HCT116 (cell line): ENCODE measurements at regions not wholly inside any gene's neighbourhood (a gene's known extent, or its start where the extent isn't known, plus 50 kb on each side); places are given as distances from the start of the nearest gene placed in this dataset.

Source experiments
- CBX3 ChIP-seq: IDR thresholded peaks from 2 replicates; pipeline ENCODE4 v1.6.1; 2012; ENCODE audit warnings: low read depth
- EZH2 ChIP-seq: fragments of 200-600 bp; sonication (generic); IDR thresholded peaks from 2 replicates; pipeline ENCODE4 v1.6.1; 2017; ENCODE audit warnings: antibody characterized with exemption, mixed run types
- POLR2A ChIP-seq: IDR thresholded peaks from 2 replicates; pipeline ENCODE4 v1.7.0; 2011; ENCODE audit warnings: borderline replicate concordance; ENCODE audit not compliant: insufficient read depth, insufficient read length; ENCODE audit errors: extremely low read depth
- POLR2AphosphoS5 ChIP-seq: IDR thresholded peaks from 2 replicates; pipeline ENCODE4 v1.6.1; 2011; ENCODE audit warnings: mild to moderate bottlenecking, low read depth, low read length, moderate library complexity
- TF ChIP-seq, protein P1 (sequence below), 3 experiments: fragments of 200-600 bp in 1 of 3; sonication (generic) in 1 of 3; IDR thresholded peaks in 2 of 3; conservative IDR thresholded peaks in 1 of 3; 2 replicates each; pipeline ENCODE4 v1.5.1; 2012 to 2017; ENCODE audit warnings: low read depth in 2 of 3, low read length in 2 of 3, antibody characterized with exemption in 1 of 3, borderline replicate concordance in 1 of 3, control low read depth in 1 of 3, mild to moderate bottlenecking in 1 of 3, mixed read lengths in 1 of 3, mixed run types in 1 of 3, moderate library complexity in 1 of 3; ENCODE audit not compliant: insufficient read depth in 1 of 3
- TF ChIP-seq, protein P2 (sequence below): IDR thresholded peaks from 2 replicates; pipeline ENCODE4 v1.6.1; 2011; ENCODE audit warnings: mild to moderate bottlenecking, low read length, moderate library complexity; ENCODE audit not compliant: insufficient replicate concordance; ENCODE audit errors: extremely low read depth
- TF ChIP-seq, protein P3 (sequence below): IDR thresholded peaks from 2 replicates; pipeline ENCODE4 v1.6.1; 2012

DNA sequence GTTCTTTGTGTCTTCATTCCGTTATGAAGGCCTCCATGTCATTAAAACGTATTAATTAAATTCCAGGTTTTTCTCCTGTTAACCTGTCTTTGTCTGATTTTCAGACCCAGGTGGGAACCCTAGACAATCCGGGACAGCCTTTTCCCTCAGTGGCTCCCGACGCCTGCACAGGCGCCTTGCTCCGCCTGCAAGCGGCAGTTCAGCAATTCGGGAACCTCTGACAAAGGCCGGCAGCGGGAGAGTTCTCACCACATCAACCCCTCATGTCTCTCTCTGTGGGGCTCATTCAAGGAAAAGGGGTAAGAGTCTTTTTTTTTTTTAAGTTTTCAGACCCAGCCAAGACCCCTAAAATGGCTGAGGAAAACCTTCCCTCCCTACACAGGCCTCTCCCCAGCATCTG lies 259.8 kb upstream of the SALL3 start:
- TF ChIP-seq, protein P1, sequence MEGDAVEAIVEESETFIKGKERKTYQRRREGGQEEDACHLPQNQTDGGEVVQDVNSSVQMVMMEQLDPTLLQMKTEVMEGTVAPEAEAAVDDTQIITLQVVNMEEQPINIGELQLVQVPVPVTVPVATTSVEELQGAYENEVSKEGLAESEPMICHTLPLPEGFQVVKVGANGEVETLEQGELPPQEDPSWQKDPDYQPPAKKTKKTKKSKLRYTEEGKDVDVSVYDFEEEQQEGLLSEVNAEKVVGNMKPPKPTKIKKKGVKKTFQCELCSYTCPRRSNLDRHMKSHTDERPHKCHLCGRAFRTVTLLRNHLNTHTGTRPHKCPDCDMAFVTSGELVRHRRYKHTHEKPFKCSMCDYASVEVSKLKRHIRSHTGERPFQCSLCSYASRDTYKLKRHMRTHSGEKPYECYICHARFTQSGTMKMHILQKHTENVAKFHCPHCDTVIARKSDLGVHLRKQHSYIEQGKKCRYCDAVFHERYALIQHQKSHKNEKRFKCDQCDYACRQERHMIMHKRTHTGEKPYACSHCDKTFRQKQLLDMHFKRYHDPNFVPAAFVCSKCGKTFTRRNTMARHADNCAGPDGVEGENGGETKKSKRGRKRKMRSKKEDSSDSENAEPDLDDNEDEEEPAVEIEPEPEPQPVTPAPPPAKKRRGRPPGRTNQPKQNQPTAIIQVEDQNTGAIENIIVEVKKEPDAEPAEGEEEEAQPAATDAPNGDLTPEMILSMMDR (IDR thresholded peaks at IDR 0.05 in 2 of 3, conservative IDR thresholded peaks at IDR 0.05 in 1 of 3; ENCODE audit: borderline replicate concordance in 1 of 3, insufficient read depth in 1 of 3, low read depth in 2 of 3, low read length in 2 of 3) = no peak
- TF ChIP-seq CBX3 (no peak), POLR2A (no peak), POLR2AphosphoS5 (no peak), EZH2 (no peak)
- TF ChIP-seq, protein P2, sequence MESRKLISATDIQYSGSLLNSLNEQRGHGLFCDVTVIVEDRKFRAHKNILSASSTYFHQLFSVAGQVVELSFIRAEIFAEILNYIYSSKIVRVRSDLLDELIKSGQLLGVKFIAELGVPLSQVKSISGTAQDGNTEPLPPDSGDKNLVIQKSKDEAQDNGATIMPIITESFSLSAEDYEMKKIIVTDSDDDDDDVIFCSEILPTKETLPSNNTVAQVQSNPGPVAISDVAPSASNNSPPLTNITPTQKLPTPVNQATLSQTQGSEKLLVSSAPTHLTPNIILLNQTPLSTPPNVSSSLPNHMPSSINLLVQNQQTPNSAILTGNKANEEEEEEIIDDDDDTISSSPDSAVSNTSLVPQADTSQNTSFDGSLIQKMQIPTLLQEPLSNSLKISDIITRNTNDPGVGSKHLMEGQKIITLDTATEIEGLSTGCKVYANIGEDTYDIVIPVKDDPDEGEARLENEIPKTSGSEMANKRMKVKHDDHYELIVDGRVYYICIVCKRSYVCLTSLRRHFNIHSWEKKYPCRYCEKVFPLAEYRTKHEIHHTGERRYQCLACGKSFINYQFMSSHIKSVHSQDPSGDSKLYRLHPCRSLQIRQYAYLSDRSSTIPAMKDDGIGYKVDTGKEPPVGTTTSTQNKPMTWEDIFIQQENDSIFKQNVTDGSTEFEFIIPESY = no peak
- TF ChIP-seq, protein P3, sequence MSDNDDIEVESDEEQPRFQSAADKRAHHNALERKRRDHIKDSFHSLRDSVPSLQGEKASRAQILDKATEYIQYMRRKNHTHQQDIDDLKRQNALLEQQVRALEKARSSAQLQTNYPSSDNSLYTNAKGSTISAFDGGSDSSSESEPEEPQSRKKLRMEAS = no peak
